GM18507 (cell line): ENCODE measurements at regions not wholly inside any gene's neighbourhood (a gene's known extent, or its start where the extent isn't known, plus 50 kb on each side); places are given as distances from the start of the nearest gene placed in this dataset.

Source experiments
- DNase-seq: peaks from one replicate; pipeline ENCODE4 v3.0.0; 2011; ENCODE audit warnings: low read depth; ENCODE audit not compliant: insufficient read length; ENCODE audit errors: extremely low spot score
- FAIRE-seq: peaks from 2 replicates; lab custom pipeline; 2011; peaks lifted over from hg19 to GRCh38; lab: Jason Lieb, UNC

- FAIRE-seq, result no peak
- no peak for DNase-seq
Observed at GRCh38 chr12:114976372-114976771, 292.4 kb upstream of the TBX3 start.

GRCh38 chr12:114975640-114976310 is 291.8 kb upstream of the TBX3 start:
- DNase-seq (no peak), FAIRE-seq (no peak)

GRCh38 chr12:114974826-114975639 is 291.1 kb upstream of the TBX3 start:
- DNase-seq (no peak), FAIRE-seq (no peak)

- DNase-seq (no peak), FAIRE-seq (no peak)
Observed at GRCh38 chr12:114974333-114974732, 290.4 kb upstream of the TBX3 start.

- FAIRE-seq (no peak), DNase-seq (no peak)
Observed at GRCh38 chr12:114968727-114969126, 284.8 kb upstream of the TBX3 start.

GRCh38 chr12:114967151-114967550 is 283.2 kb upstream of the TBX3 start:
- no peak for DNase-seq
- no peak for FAIRE-seq

- no peak for FAIRE-seq
Observed at GRCh38 chr12:114964841-114965240, 280.9 kb upstream of the TBX3 start.

GRCh38 chr12:114963846-114964245 is 279.9 kb upstream of the TBX3 start:
- DNase-seq, result no peak
- no peak for FAIRE-seq

More at GRCh38 chr12:114964841-114965240, 280.9 kb upstream of the TBX3 start:
- DNase-seq, result no peak

- FAIRE-seq, result no peak
- DNase-seq, result no peak
Observed at GRCh38 chr12:114961491-114961890, 277.5 kb upstream of the TBX3 start.

- FAIRE-seq (no peak), DNase-seq (no peak)
Observed at GRCh38 chr12:114958538-114958937, 274.6 kb upstream of the TBX3 start.

- FAIRE-seq (no peak), DNase-seq (no peak)
Observed at GRCh38 chr12:114957225-114957624, 273.2 kb upstream of the TBX3 start.

GRCh38 chr12:114955414-114956014 is 271.5 kb upstream of the TBX3 start:
- FAIRE-seq (no peak), DNase-seq (no peak)

- FAIRE-seq, result no peak
- DNase-seq, result no peak
Observed at GRCh38 chr12:114954511-114955055, 270.6 kb upstream of the TBX3 start.

- no peak for DNase-seq
- no peak for FAIRE-seq
Observed at GRCh38 chr12:114952573-114953271, 268.7 kb upstream of the TBX3 start.

- FAIRE-seq (no peak), DNase-seq (no peak)
Observed at GRCh38 chr12:114949058-114949820, 265.3 kb upstream of the TBX3 start.

GRCh38 chr12:114945351-114945750 is 261.4 kb upstream of the TBX3 start:
- DNase-seq (no peak), FAIRE-seq (no peak)

GRCh38 chr12:114944736-114945135 is 260.8 kb upstream of the TBX3 start:
- no peak for DNase-seq

GRCh38 chr12:114943601-114944000 is 259.6 kb upstream of the TBX3 start:
- FAIRE-seq (no peak), DNase-seq (no peak)

More at GRCh38 chr12:114944736-114945135, 260.8 kb upstream of the TBX3 start:
- FAIRE-seq, result no peak
